ENCODE measurements at regions not wholly inside any gene's neighbourhood (a gene's known extent, or its start where the extent isn't known, plus 50 kb on each side); places are given as distances from the start of the nearest gene placed in this dataset.

- DNase-seq: no peak
Measured at GRCh38 chr10:118173296-118173695, 126.6 kb upstream of the RAB11FIP2 start.

GRCh38 chr10:118171861-118172260 is 125.1 kb upstream of the RAB11FIP2 start:
- DNase-seq: no peak

- no peak for DNase-seq
Measured at GRCh38 chr10:118167056-118167700, 120.4 kb upstream of the RAB11FIP2 start.

GRCh38 chr10:118163217-118163616 is 116.5 kb upstream of the RAB11FIP2 start:
- no peak for DNase-seq

GRCh38 chr10:118161461-118162246 is 114.9 kb upstream of the RAB11FIP2 start:
- no peak for DNase-seq

- DNase-seq: no peak
Measured at GRCh38 chr10:118153287-118153686, 106.5 kb upstream of the RAB11FIP2 start.

GRCh38 chr10:118151461-118151860 is 104.7 kb upstream of the RAB11FIP2 start:
- no peak for DNase-seq

GRCh38 chr10:118148247-118148646 is 101.5 kb upstream of the RAB11FIP2 start:
- DNase-seq: no peak

GRCh38 chr10:118145256-118145655 is 98.5 kb upstream of the RAB11FIP2 start:
- DNase-seq: no peak

- no peak for DNase-seq
Measured at GRCh38 chr10:118141471-118141870, 94.7 kb upstream of the RAB11FIP2 start.

- DNase-seq: no peak
Measured at GRCh38 chr10:118139321-118139720, 92.6 kb upstream of the RAB11FIP2 start.

GRCh38 chr10:118128675-118129074 is 81.9 kb upstream of the RAB11FIP2 start:
- no peak for DNase-seq

- no peak for DNase-seq
Measured at GRCh38 chr10:118118716-118119115, 72.0 kb upstream of the RAB11FIP2 start.

GRCh38 chr10:118116715-118117449 is 70.1 kb upstream of the RAB11FIP2 start:
- no peak for DNase-seq

- DNase-seq: no peak
Measured at GRCh38 chr10:118116362-118116714, 69.6 kb upstream of the RAB11FIP2 start.

- no peak for DNase-seq
Measured at GRCh38 chr10:118115701-118116100, 69.0 kb upstream of the RAB11FIP2 start.

- DNase-seq: no peak
Measured at GRCh38 chr10:118114992-118115391, 68.3 kb upstream of the RAB11FIP2 start.

- no peak for DNase-seq
Measured at GRCh38 chr10:118112543-118113125, 65.9 kb upstream of the RAB11FIP2 start.

- no peak for DNase-seq
Measured at GRCh38 chr10:118110750-118111149, 64.0 kb upstream of the RAB11FIP2 start.

GRCh38 chr10:118108194-118109026 is 61.7 kb upstream of the RAB11FIP2 start:
- DNase-seq: no peak

- no peak for DNase-seq
Measured at GRCh38 chr10:118107541-118107940, 60.8 kb upstream of the RAB11FIP2 start.

GRCh38 chr10:118107040-118107439 is 60.3 kb upstream of the RAB11FIP2 start:
- no peak for DNase-seq

GRCh38 chr10:118106426-118106825 is 59.7 kb upstream of the RAB11FIP2 start:
- DNase-seq: peak; percentile 1 to 2
